Ascending aorta (tissue), 2 donors: ENCODE measurements at regions not wholly inside any gene's neighbourhood (a gene's known extent, or its start where the extent isn't known, plus 50 kb on each side); places are given as distances from the start of the nearest gene placed in this dataset.

Experiments used
- DNase-seq, 2 donors: peaks; one replicate each; pipeline ENCODE4 v3.0.0-alpha.2; 2019; ENCODE audit warnings: low spot score in 2 of 2
- H3K27ac ChIP-seq, 2 donors: fragments of 200-600 bp; sonication (generic); one replicate each; pipeline ENCODE4 v1.5.1; 2016 to 2017; ENCODE audit warnings: mild to moderate bottlenecking in 1 of 2
- H3K27me3 ChIP-seq: fragments of 200-600 bp; sonication (generic); one replicate; pipeline ENCODE4 v1.5.1; 2017
- H3K36me3 ChIP-seq, 2 donors: fragments of 200-600 bp; sonication (generic); one replicate each; pipeline ENCODE4 v1.5.1; 2016
- H3K4me1 ChIP-seq, 2 donors: fragments of 200-600 bp; sonication (generic); one replicate each; pipeline ENCODE4 v1.5.1; 2016 to 2017; ENCODE audit warnings: mild to moderate bottlenecking in 1 of 2
- H3K4me3 ChIP-seq, 2 donors: fragments of 200-600 bp; sonication (generic); one replicate each; pipeline ENCODE4 v1.5.1; 2016 to 2017; ENCODE audit warnings: mild to moderate bottlenecking in 1 of 2
- H3K9me3 ChIP-seq, 2 donors: fragments of 200-600 bp; sonication (generic); one replicate each; pipeline ENCODE4 v1.5.1; 2016
- intact Hi-C: fragments of 100-400 bp; cut with DNase I; formaldehyde crosslinking; loops from one replicate; pipeline ENCODE4 v1.15.1; 2023
- TF ChIP-seq, protein P1 (sequence below), 3 experiments: fragments of 200-600 bp in 2 of 3; fragments of 450-650 bp in 1 of 3; sonication (generic) in 2 of 3; IDR thresholded peaks; one replicate each; pipeline ENCODE4 v1.5.1; 2016 to 2019; ENCODE audit warnings: antibody characterized with exemption in 3 of 3, mild to moderate bottlenecking in 1 of 3, moderate library complexity in 1 of 3

GRCh38 chr12:74105434-74105833, 432.2 kb upstream of the ATXN7L3B start:
- no peaks in the 10 kb centered on the region for H3K27me3 ChIP-seq
- no peak overlapping the region for H3K4me3 ChIP-seq
- no peaks in the 10 kb centered on the region for H3K36me3 ChIP-seq
- TF ChIP-seq, protein P1, sequence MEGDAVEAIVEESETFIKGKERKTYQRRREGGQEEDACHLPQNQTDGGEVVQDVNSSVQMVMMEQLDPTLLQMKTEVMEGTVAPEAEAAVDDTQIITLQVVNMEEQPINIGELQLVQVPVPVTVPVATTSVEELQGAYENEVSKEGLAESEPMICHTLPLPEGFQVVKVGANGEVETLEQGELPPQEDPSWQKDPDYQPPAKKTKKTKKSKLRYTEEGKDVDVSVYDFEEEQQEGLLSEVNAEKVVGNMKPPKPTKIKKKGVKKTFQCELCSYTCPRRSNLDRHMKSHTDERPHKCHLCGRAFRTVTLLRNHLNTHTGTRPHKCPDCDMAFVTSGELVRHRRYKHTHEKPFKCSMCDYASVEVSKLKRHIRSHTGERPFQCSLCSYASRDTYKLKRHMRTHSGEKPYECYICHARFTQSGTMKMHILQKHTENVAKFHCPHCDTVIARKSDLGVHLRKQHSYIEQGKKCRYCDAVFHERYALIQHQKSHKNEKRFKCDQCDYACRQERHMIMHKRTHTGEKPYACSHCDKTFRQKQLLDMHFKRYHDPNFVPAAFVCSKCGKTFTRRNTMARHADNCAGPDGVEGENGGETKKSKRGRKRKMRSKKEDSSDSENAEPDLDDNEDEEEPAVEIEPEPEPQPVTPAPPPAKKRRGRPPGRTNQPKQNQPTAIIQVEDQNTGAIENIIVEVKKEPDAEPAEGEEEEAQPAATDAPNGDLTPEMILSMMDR (IDR thresholded peaks at IDR 0.05): no peak
- H3K9me3 ChIP-seq: no peaks in the 10 kb centered on the region
- intact Hi-C loops: no loop called here
- H3K27ac ChIP-seq: no peak overlapping the region
- no peak for DNase-seq
- H3K4me1 ChIP-seq: no peaks in the 10 kb centered on the region

DNA sequence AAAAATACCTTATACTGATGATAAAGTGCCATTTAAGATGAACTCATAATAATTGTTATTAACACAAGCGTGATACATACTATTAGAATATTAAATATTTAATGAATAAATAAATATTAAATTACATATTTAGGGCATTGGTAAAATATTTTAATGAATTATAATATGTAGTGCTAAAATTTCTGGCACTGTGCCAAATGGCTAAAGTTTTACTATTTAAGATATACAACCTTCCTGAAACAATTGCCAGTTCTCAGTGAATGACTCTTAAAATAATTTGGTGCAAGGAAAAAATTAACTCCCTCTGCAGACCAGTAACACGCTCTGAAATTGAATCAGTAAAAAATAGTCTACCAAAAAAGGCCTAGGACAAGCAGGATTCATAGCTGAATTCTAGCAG, 428.9 kb upstream of the ATXN7L3B start:
- no peaks in the 10 kb centered on the region for H3K4me1 ChIP-seq
- DNase-seq: no peak
- no peak overlapping the region for H3K27ac ChIP-seq
- no peaks in the 10 kb centered on the region for H3K27me3 ChIP-seq
- H3K36me3 ChIP-seq: no peaks in the 10 kb centered on the region
- no peak overlapping the region for H3K4me3 ChIP-seq
- no peaks in the 10 kb centered on the region for H3K9me3 ChIP-seq
- TF ChIP-seq, protein P1 (IDR thresholded peaks at IDR 0.05): no peak
- intact Hi-C loops: no loop called here

GRCh38 chr12:74111688-74112360, 425.8 kb upstream of the ATXN7L3B start:
- Histone ChIP-seq H3K9me3 (no peaks in the 10 kb centered on the region), H3K4me1 (no peaks in the 10 kb centered on the region), H3K27me3 (no peaks in the 10 kb centered on the region), H3K4me3 (no peak overlapping the region), H3K27ac (no peak overlapping the region), H3K36me3 (no peaks in the 10 kb centered on the region)
- no peak for DNase-seq
- intact Hi-C loops: no loop called here
- TF ChIP-seq, protein P1 (IDR thresholded peaks at IDR 0.05): no peak

DNA sequence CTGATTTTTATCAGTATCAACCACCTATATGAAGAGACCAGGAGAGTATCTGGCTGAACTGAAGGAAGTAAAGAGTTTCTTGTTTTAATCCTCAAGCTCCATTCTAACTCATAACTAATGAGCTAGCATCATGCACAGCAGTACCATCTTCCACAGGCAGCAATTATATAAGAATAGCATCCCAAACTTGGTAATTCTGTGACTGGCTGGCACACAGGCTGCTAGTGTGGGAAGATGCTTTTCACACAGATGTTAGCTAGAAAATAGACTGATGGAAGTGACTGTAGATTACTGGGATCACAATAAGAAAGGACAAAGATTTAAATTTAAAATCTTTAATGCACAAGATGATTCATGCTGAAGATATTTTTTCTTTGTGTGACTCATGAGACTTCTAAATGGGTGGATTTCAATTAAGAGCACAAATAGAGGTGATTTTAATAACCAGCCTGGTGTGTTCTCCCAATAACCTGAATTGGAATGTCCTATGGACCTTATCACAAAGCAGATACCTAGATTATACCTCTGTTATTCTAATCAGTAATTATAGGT, 417.7 kb upstream of the ATXN7L3B start:
- Histone ChIP-seq H3K4me3 (no peak overlapping the region), H3K4me1 (no peaks in the 10 kb centered on the region), H3K27me3 (no peaks in the 10 kb centered on the region), H3K9me3 (no peaks in the 10 kb centered on the region), H3K27ac (no peak overlapping the region), H3K36me3 (no peaks in the 10 kb centered on the region)
- no peak for DNase-seq
- intact Hi-C loops: no loop called here
- TF ChIP-seq, protein P1 (IDR thresholded peaks at IDR 0.05): no peak

- Histone ChIP-seq H3K27ac (no peak overlapping the region), H3K9me3 (no peaks in the 10 kb centered on the region), H3K27me3 (no peaks in the 10 kb centered on the region), H3K36me3 (no peaks in the 10 kb centered on the region), H3K4me3 (no peak overlapping the region), H3K4me1 (no peaks in the 10 kb centered on the region)
- TF ChIP-seq, protein P1 (IDR thresholded peaks at IDR 0.05): no peak
- intact Hi-C loops: no loop called here
- DNase-seq: no peak
Observed at GRCh38 chr12:74120644-74121043, 417.0 kb upstream of the ATXN7L3B start.
